Colonic mucosa (tissue), 4 donors: ENCODE measurements at regions not wholly inside any gene's neighbourhood (a gene's known extent, or its start where the extent isn't known, plus 50 kb on each side); places are given as distances from the start of the nearest gene placed in this dataset.

ENCODE experiments used
- DNase-seq: peaks from one replicate; pipeline ENCODE4 v3.0.0-alpha.2; 2020
- H3K27ac ChIP-seq: fragments of 200-600 bp; one replicate; pipeline ENCODE4 v1.8.0; 2021
- H3K27me3 ChIP-seq: fragments of 200-600 bp; one replicate; pipeline ENCODE4 v1.8.0; 2021
- H3K36me3 ChIP-seq: fragments of 200-600 bp; one replicate; pipeline ENCODE4 v1.8.0; 2021
- H3K4me1 ChIP-seq: fragments of 200-600 bp; one replicate; pipeline ENCODE4 v1.8.0; 2021; ENCODE audit warnings: mild to moderate bottlenecking
- H3K4me3 ChIP-seq: fragments of 200-600 bp; one replicate; pipeline ENCODE4 v1.8.0; 2021
- H3K9ac ChIP-seq, 2 donors: one replicate each; pipeline ENCODE4 v1.7.0; 2013; ENCODE audit warnings: control low read depth in 2 of 2, low read depth in 2 of 2, low read length in 2 of 2
- H3K9me3 ChIP-seq: fragments of 200-600 bp; one replicate; pipeline ENCODE4 v1.8.0; 2021
- CTCF ChIP-seq: fragments of 200-600 bp; IDR thresholded peaks from one replicate; pipeline ENCODE4 v1.8.0; 2022; ENCODE audit warnings: antibody characterized with exemption, mild to moderate bottlenecking
- intact Hi-C: fragments of 100-400 bp; cut with DNase I; formaldehyde crosslinking; loops from one replicate; pipeline ENCODE4 v1.14.1; 2022
- donor health status: healthy.
- donor health status: DM: no; HTN: no; CAD: no.
- donor health status: DM: no; HTN: no; CAD: no.

GRCh38 chr18:40546875-40547274 is 1408.2 kb upstream of the PIK3C3 start:
- H3K9me3 ChIP-seq, result no peaks in the 10 kb centered on the region
- no peak overlapping the region for H3K9ac ChIP-seq
- intact Hi-C loops, result no loop called here
- no peaks in the 10 kb centered on the region for H3K36me3 ChIP-seq
- H3K4me1 ChIP-seq, result no peaks in the 10 kb centered on the region
- H3K27me3 ChIP-seq, result no peaks in the 10 kb centered on the region
- DNase-seq, result no peak
- TF ChIP-seq CTCF, result no peak
- no peak overlapping the region for H3K27ac ChIP-seq
- H3K4me3 ChIP-seq, result no peak overlapping the region

- no peaks in the 10 kb centered on the region for H3K36me3 ChIP-seq
Observed at GRCh38 chr18:40534723-40535122, 1420.3 kb upstream of the PIK3C3 start.

GRCh38 chr18:40532046-40532445 is 1423.0 kb upstream of the PIK3C3 start:
- intact Hi-C loops, result no loop called here
- H3K4me1 ChIP-seq, result no peaks in the 10 kb centered on the region

More at GRCh38 chr18:40534723-40535122, 1420.3 kb upstream of the PIK3C3 start:
- no peaks in the 10 kb centered on the region for H3K9me3 ChIP-seq
- intact Hi-C loops, result no loop called here
- no peaks in the 10 kb centered on the region for H3K27me3 ChIP-seq
- no peak overlapping the region for H3K27ac ChIP-seq
- no peak overlapping the region for H3K4me3 ChIP-seq
- TF ChIP-seq CTCF, result no peak
- H3K4me1 ChIP-seq, result no peaks in the 10 kb centered on the region
- no peak overlapping the region for H3K9ac ChIP-seq
- DNase-seq, result no peak

GRCh38 chr18:40531051-40531450 is 1424.0 kb upstream of the PIK3C3 start:
- DNase-seq, result no peak
- H3K9me3 ChIP-seq, result no peaks in the 10 kb centered on the region
- no peak overlapping the region for H3K4me3 ChIP-seq
- no peaks in the 10 kb centered on the region for H3K36me3 ChIP-seq
- no peak for TF ChIP-seq CTCF
- H3K4me1 ChIP-seq, result no peaks in the 10 kb centered on the region
- no peak overlapping the region for H3K27ac ChIP-seq
- H3K27me3 ChIP-seq, result no peaks in the 10 kb centered on the region
- intact Hi-C loops, result no loop called here
- no peak overlapping the region for H3K9ac ChIP-seq

More at GRCh38 chr18:40532046-40532445, 1423.0 kb upstream of the PIK3C3 start:
- Histone ChIP-seq H3K9me3 (no peaks in the 10 kb centered on the region), H3K27me3 (no peaks in the 10 kb centered on the region), H3K4me3 (no peak overlapping the region), H3K27ac (no peak overlapping the region), H3K36me3 (no peaks in the 10 kb centered on the region), H3K9ac (no peak overlapping the region)
- TF ChIP-seq CTCF, result no peak
- DNase-seq, result no peak

GRCh38 chr18:40529478-40529877 is 1425.6 kb upstream of the PIK3C3 start:
- no peak overlapping the region for H3K27ac ChIP-seq
- H3K27me3 ChIP-seq, result no peaks in the 10 kb centered on the region
- no peaks in the 10 kb centered on the region for H3K36me3 ChIP-seq
- DNase-seq, result no peak
- TF ChIP-seq CTCF, result no peak
- no peaks in the 10 kb centered on the region for H3K9me3 ChIP-seq
- no peaks in the 10 kb centered on the region for H3K4me1 ChIP-seq
- intact Hi-C loops, result no loop called here
- no peak overlapping the region for H3K9ac ChIP-seq
- H3K4me3 ChIP-seq, result no peak overlapping the region

GRCh38 chr18:40524881-40525280 is 1430.2 kb upstream of the PIK3C3 start:
- intact Hi-C loops, result no loop called here
- no peak for TF ChIP-seq CTCF
- Histone ChIP-seq H3K9me3 (no peaks in the 10 kb centered on the region), H3K27ac (no peak overlapping the region), H3K4me1 (no peaks in the 10 kb centered on the region), H3K9ac (no peak overlapping the region), H3K36me3 (no peaks in the 10 kb centered on the region), H3K4me3 (no peak overlapping the region), H3K27me3 (no peaks in the 10 kb centered on the region)
- DNase-seq, result no peak
